ENCODE measurements at regions not wholly inside any gene's neighbourhood (a gene's known extent, or its start where the extent isn't known, plus 50 kb on each side); places are given as distances from the start of the nearest gene placed in this dataset.

DNA sequence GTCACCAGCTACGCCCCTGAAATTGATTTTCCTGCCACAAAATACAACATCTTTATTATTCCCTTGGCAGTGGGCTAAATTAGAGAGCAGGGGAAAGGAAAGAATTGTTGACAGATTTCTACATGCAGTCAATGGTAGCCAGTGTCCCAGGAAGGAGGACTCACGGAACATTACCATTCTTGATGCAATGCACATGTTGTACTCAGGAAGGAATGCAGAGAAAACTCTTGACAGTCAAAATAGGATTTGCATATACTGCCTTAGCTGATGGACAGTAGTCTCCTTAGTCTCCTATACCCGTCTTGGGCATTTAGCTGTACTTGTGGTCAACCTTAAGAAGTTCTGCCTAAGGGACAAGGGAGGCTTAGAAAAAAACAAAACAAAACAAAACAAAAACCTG lies 158.0 kb upstream of the GYPA start:
- no peak overlapping the region for H3K4ac ChIP-seq (ENCODE audit: low read depth, low read length)
- intact Hi-C loops (cut with micrococcal nuclease), result no loop called here
- H2BK120ac ChIP-seq (ENCODE audit: low read depth, low read length), result no peak overlapping the region
- H2AK5ac ChIP-seq (ENCODE audit: low read depth, low read length), result no peak overlapping the region
- H3K23ac ChIP-seq (ENCODE audit: low read depth, low read length), result no peak overlapping the region
- no peak overlapping the region for H3K4me2 ChIP-seq (ENCODE audit: low read depth, low read length)
- H3K4me3 ChIP-seq (ENCODE audit: insufficient read depth, low read depth, low read length), result no peak overlapping the region
- H2BK20ac ChIP-seq (ENCODE audit: low read depth, low read length), result no peak overlapping the region
- H3K56ac ChIP-seq (ENCODE audit: extremely low read depth, insufficient read depth, low read length), result no peak overlapping the region
- no peaks in the 10 kb centered on the region for H3K9me1 ChIP-seq (ENCODE audit: insufficient read depth, low read length)
- H3K36me3 ChIP-seq (ENCODE audit: control insufficient read depth, insufficient read depth, low read length), result no peaks in the 10 kb centered on the region
- in situ Hi-C loops (cut with MboI; ENCODE audit: low sequenced_read_pairs), result no loop called here
- H2BK5ac ChIP-seq (ENCODE audit: low read depth, low read length, poor library complexity, severe bottlenecking), result no peak overlapping the region
- no peak for TF ChIP-seq CEBPB (IDR thresholded peaks at IDR 0.05; ENCODE audit: low read depth, low read length)
- TF ChIP-seq RAD21 (IDR thresholded peaks at IDR 0.05; ENCODE audit: low read length), result no peak
- TF ChIP-seq MXI1 (IDR thresholded peaks at IDR 0.05; ENCODE audit: borderline replicate concordance, low read depth, low read length), result no peak
- no peak for TF ChIP-seq SMC3 (IDR thresholded peaks at IDR 0.05; ENCODE audit: low read depth, low read length)
- no peak for TF ChIP-seq CTCF (conservative IDR thresholded peaks at IDR 0.05; ENCODE audit: low read depth, low read length)
- TF ChIP-seq USF2 (IDR thresholded peaks at IDR 0.05; ENCODE audit: low read depth, low read length), result no peak
- TF ChIP-seq NFE2L2 (IDR thresholded peaks at IDR 0.05; ENCODE audit: low read depth, low read length), result no peak
- no peaks in the 10 kb centered on the region for H3K9me3 ChIP-seq (ENCODE audit: control insufficient read depth, insufficient read depth, low read length)
- H4K91ac ChIP-seq (ENCODE audit: insufficient read depth, low read depth, low read length), result no peak overlapping the region
- no peak overlapping the region for H2AK9ac ChIP-seq (replicated peaks; ENCODE audit: low read depth, low read length, poor library complexity)
- no peaks in the 10 kb centered on the region for H3K79me1 ChIP-seq (ENCODE audit: low read depth in 1 of 2, low read length in 2 of 2)
- H2BK15ac ChIP-seq (ENCODE audit: low read depth, low read length), result no peak overlapping the region
- no peaks in the 10 kb centered on the region for H3K4me1 ChIP-seq (ENCODE audit: control insufficient read depth, insufficient read depth, low read length)
- POLR2A ChIA-PET (ENCODE audit: unreplicated experiment), result no interaction called here
- no peak overlapping the region for H3K18ac ChIP-seq (ENCODE audit: low read depth, low read length)
- H4K5ac ChIP-seq (ENCODE audit: low read depth, low read length), result no peak overlapping the region
- no CpG with 5 or more reads among the region's 3 CpGs for WGBS, 2 experiments (ENCODE audit: extremely low coverage in 2 of 2, insufficient read length in 1 of 2)
- DNase-seq (no peak), ATAC-seq (ENCODE audit: low read depth) (no peak)
- BruUV-seq (replicated peaks), result no TSS peak
- H3K9ac ChIP-seq (ENCODE audit: low read depth, low read length), result no peak overlapping the region
- H2AFZ ChIP-seq (replicated peaks; ENCODE audit: low read length, poor library complexity), result no peak overlapping the region
- CTCF ChIA-PET, result no interaction called here
- H3K14ac ChIP-seq (replicated peaks; ENCODE audit: low read depth, low read length), result no peak overlapping the region
- H4K20me1 ChIP-seq (ENCODE audit: insufficient read depth, low read length), result no peaks in the 10 kb centered on the region
- H3K27ac ChIP-seq (ENCODE audit: insufficient read depth, low read length), result no peak overlapping the region
- no peak overlapping the region for H4K8ac ChIP-seq (ENCODE audit: low read depth in 2 of 2, low read length in 2 of 2)
- dilution Hi-C loops (cut with HindIII; ENCODE audit: low sequenced_read_pairs, unreplicated experiment), result no loop called here
- H3K27me3 ChIP-seq (ENCODE audit: control insufficient read depth, insufficient read depth, low read length), result no peaks in the 10 kb centered on the region
